ENCODE measurements at regions not wholly inside any gene's neighbourhood (a gene's known extent, or its start where the extent isn't known, plus 50 kb on each side); places are given as distances from the start of the nearest gene placed in this dataset.

DNA sequence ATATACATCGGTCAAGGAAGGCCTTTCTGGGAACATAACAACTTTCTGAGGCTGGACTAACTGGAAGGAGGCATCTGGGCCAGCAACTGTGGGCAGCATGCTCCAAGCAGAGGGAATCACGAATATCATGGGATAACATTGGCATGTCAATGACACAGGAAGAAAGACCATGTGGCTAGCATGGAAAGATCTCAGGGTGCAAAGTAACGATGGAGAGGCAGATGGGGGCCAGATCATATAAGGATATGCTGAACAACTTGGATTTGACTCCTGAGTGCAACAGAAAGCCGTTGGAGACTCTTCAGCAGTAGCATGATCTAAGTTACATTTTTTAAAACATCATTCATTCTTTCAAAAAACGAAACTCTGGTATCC, 133.6 kb downstream of the FOXI3 start:
- TF ChIP-seq CTCF (IDR thresholded peaks at IDR 0.05; ENCODE audit: low read depth, low read length) (no peak), EZH2phosphoT487 (IDR thresholded peaks at IDR 0.05; ENCODE audit: low read depth) (no peak)
